ENCODE measurements at regions not wholly inside any gene's neighbourhood (a gene's known extent, or its start where the extent isn't known, plus 50 kb on each side); places are given as distances from the start of the nearest gene placed in this dataset.

- no peak for DNase-seq (ENCODE audit: low spot score)
- no peak for TF ChIP-seq CTCF (IDR thresholded peaks at IDR 0.05; ENCODE audit: extremely low read depth, missing control alignments)
Observed at GRCh38 chr14:87133073-87133801, 859.7 kb downstream of the GALC start.

DNA sequence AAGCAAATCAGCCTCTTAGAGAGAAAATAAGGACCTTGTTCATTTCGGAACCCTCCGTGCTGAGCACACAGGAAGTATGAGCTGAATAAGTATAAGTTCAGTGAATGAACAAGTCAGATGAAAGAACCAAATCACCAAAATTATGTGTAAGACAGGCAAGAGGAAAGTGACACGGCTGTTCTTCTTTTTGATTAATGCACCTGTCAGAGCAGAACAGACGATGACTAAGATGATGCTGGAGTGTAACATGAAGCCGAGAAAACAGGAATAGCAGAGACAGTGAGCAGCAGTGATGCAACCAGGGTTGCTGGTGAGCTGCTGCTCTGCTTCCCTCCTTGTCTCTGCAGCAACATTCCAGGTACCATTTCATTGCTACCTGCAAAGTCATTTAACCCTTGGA lies 861.1 kb downstream of the GALC start:
- no peak for DNase-seq (ENCODE audit: low spot score)
- no peak for TF ChIP-seq CTCF (IDR thresholded peaks at IDR 0.05; ENCODE audit: extremely low read depth, missing control alignments)

GRCh38 chr14:87122166-87122565 lies 870.8 kb downstream of the GALC start:
- DNase-seq (ENCODE audit: low spot score), result no peak
- TF ChIP-seq CTCF (IDR thresholded peaks at IDR 0.05; ENCODE audit: extremely low read depth, missing control alignments), result no peak

DNA sequence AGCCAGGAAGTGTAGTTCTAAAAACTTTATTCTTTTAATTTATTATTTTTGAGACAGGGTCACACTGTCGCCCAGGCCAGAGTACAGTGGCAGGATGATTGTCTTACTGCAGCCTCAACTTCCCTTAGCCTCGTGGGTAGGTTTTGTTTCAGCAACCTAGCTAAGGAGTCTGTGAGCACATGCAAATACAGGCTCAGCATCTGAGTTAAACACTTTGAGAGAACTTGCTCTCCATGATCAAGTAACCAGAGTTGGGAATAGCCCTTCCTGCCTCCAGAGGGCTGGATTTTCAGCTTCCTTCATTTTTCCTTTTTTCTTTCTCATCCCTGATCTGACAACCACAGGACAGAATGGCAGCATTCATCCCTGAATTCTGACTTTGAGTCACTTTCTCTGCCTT lies 871.3 kb downstream of the GALC start:
- TF ChIP-seq CTCF (IDR thresholded peaks at IDR 0.05; ENCODE audit: extremely low read depth, missing control alignments), result no peak
- no peak for DNase-seq (ENCODE audit: low spot score)

DNA sequence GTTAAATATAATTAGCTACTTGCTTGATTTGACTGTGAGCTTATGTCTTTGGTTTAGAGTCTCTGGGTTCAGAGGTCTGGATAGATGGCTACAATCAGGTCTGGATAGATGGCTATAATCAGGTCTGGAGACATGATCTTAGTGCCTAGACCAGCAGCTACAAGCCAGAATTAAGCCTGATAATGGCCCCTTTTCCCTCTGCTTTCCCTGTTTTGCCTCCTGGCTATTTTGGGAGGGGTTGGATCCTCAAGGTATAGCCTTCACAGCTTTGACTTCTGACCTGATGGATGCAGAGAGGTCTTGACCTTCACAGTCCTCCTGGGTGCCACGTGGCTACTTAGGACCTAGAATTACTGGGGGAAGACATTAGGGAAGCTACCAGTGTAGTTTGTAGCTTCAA lies 877.7 kb downstream of the GALC start:
- DNase-seq (ENCODE audit: low spot score), result no peak
- no peak for TF ChIP-seq CTCF (IDR thresholded peaks at IDR 0.05; ENCODE audit: extremely low read depth, missing control alignments)

- TF ChIP-seq CTCF (IDR thresholded peaks at IDR 0.05; ENCODE audit: extremely low read depth, missing control alignments), result no peak
Observed at GRCh38 chr14:87113286-87113685, 879.7 kb downstream of the GALC start.

DNA sequence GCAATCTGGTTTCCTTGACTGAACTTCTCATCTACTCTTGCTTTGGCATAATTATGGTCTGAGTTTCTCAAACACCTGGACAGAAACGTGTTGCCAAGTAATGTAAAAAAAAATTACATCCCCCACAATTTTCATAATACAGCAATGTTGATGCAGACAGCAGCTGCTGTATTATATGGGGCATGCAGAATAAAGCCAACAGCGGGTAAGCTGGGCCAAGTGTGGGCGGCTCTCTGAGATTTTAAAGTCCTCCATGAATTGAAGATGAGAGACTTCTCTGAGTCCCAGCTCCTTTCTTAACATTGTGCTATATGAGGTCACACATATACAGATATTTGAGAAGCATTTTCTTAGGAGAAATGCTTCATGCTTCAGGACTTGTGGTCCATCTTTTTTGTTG lies 881.2 kb downstream of the GALC start:
- TF ChIP-seq CTCF (IDR thresholded peaks at IDR 0.05; ENCODE audit: extremely low read depth, missing control alignments), result no peak
- no peak for DNase-seq (ENCODE audit: low spot score)

More at GRCh38 chr14:87113286-87113685, 879.7 kb downstream of the GALC start:
- DNase-seq (ENCODE audit: low spot score), result no peak
